Erythroblast (primary cell): ENCODE measurements at regions not wholly inside any gene's neighbourhood (a gene's known extent, or its start where the extent isn't known, plus 50 kb on each side); places are given as distances from the start of the nearest gene placed in this dataset.
"Not testable (repeated sequence)": the region's sequence is repeated elsewhere in the genome, so short reads cannot be mapped to it uniquely, and the experiment has no call there.

Experiments used
- GATA1 ChIP-seq: IDR thresholded peaks from 2 replicates; pipeline ENCODE4 v1.6.1; 2011; ENCODE audit warnings: low read depth, mild to moderate bottlenecking, control low read depth, low read length, moderate library complexity
- POLR2A ChIP-seq: IDR thresholded peaks from 2 replicates; pipeline ENCODE4 v1.6.1; 2011; ENCODE audit warnings: mild to moderate bottlenecking, low read length

- TF ChIP-seq POLR2A, GATA1: not testable (repeated sequence)
Observed at GRCh38 chrX:25771853-25772252, 366.3 kb upstream of the MAGEB18 start.
